ENCODE measurements at regions not wholly inside any gene's neighbourhood (a gene's known extent, or its start where the extent isn't known, plus 50 kb on each side); places are given as distances from the start of the nearest gene placed in this dataset.

DNA sequence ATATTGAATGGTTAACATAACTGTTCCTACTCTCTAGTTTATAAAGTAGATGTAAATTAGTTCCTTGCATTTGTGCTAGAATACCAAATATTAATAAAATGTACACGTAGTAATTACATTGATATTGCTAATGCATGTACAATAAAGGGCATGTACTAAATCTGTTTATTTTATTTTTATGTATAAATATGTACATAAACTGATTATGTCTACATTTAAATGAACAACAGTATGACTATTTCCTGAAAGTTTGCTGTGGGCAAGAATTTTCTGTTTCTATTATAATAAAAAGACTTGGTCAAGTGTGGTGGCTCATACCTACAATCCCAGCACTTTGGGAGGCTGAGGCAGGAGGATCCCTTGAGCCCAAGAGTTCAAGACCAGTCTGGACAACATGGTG lies 257.2 kb upstream of the FOXN3 start:
- no peak for TF ChIP-seq CTCF (IDR thresholded peaks at IDR 0.05; ENCODE audit: poor library complexity, severe bottlenecking)
- no peaks in the 10 kb centered on the region for H3K4me1 ChIP-seq (ENCODE audit: insufficient read depth, poor library complexity, severe bottlenecking)
- H3K9me3 ChIP-seq (ENCODE audit: severe bottlenecking), result no peaks in the 10 kb centered on the region
- H3K36me3 ChIP-seq (ENCODE audit: low read depth), result no peaks in the 10 kb centered on the region
- ATAC-seq (ENCODE audit: low read depth) (no peak), DNase-seq (ENCODE audit: low spot score) (no peak)
- no peak overlapping the region for H3K4me3 ChIP-seq (ENCODE audit: severe bottlenecking)
- no peaks in the 10 kb centered on the region for H3K27me3 ChIP-seq (ENCODE audit: insufficient read depth, poor library complexity, severe bottlenecking)
- H3K27ac ChIP-seq (ENCODE audit: poor library complexity, severe bottlenecking), result no peak overlapping the region

- DNase-seq (ENCODE audit: low spot score) (no peak), ATAC-seq (ENCODE audit: low read depth) (peak; percentile 88)
- TF ChIP-seq CTCF (IDR thresholded peaks at IDR 0.05; ENCODE audit: poor library complexity, severe bottlenecking), result no peak
- no peaks in the 10 kb centered on the region for H3K9me3 ChIP-seq (ENCODE audit: severe bottlenecking)
- no peaks in the 10 kb centered on the region for H3K27me3 ChIP-seq (ENCODE audit: insufficient read depth, poor library complexity, severe bottlenecking)
- H3K36me3 ChIP-seq (ENCODE audit: low read depth), result no peaks in the 10 kb centered on the region
- H3K4me3 ChIP-seq (ENCODE audit: severe bottlenecking), result no peak overlapping the region
- H3K27ac ChIP-seq (ENCODE audit: poor library complexity, severe bottlenecking), result no peak overlapping the region
- no peaks in the 10 kb centered on the region for H3K4me1 ChIP-seq (ENCODE audit: insufficient read depth, poor library complexity, severe bottlenecking)
These were observed 256.6 kb upstream of the FOXN3 start for GRCh38 chr14:89673512-89674225.

GRCh38 chr14:89672636-89673511 lies 255.8 kb upstream of the FOXN3 start:
- no peak overlapping the region for H3K4me3 ChIP-seq (ENCODE audit: severe bottlenecking)
- no peak for DNase-seq (ENCODE audit: low spot score)

DNA sequence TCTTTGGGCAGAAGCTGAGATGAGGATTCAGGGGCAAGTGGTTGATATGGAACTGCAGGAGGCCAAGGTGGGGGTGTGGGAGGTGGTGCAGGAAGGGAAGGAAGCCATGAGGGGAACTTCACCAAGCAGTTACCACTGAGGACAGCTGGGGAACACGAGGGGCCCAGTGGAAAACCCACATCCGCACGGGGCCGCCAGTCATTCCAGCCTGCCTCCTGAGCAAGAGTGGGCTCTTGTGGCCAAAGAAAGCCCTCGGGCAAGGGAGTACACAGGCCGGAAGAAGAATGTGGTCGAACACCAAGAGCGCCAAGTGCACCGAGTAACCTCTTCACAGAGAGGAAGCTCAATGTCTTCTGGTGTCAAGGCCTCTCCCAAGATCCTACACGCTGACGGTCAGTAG lies 252.2 kb upstream of the FOXN3 start:
- Histone ChIP-seq H3K4me3 (ENCODE audit: severe bottlenecking) (no peak overlapping the region), H3K27ac (ENCODE audit: poor library complexity, severe bottlenecking) (no peak overlapping the region), H3K9me3 (ENCODE audit: severe bottlenecking) (no peaks in the 10 kb centered on the region), H3K4me1 (ENCODE audit: insufficient read depth, poor library complexity, severe bottlenecking) (no peaks in the 10 kb centered on the region), H3K27me3 (ENCODE audit: insufficient read depth, poor library complexity, severe bottlenecking) (no peaks in the 10 kb centered on the region), H3K36me3 (ENCODE audit: low read depth) (no peaks in the 10 kb centered on the region)
- no peak for ATAC-seq (ENCODE audit: low read depth)
- no peak for DNase-seq (ENCODE audit: low spot score)
- TF ChIP-seq CTCF (IDR thresholded peaks at IDR 0.05; ENCODE audit: poor library complexity, severe bottlenecking), result no peak

More at GRCh38 chr14:89672636-89673511, 255.8 kb upstream of the FOXN3 start:
- no peak overlapping the region for H3K27ac ChIP-seq (ENCODE audit: poor library complexity, severe bottlenecking)
- H3K4me1 ChIP-seq (ENCODE audit: insufficient read depth, poor library complexity, severe bottlenecking), result no peaks in the 10 kb centered on the region
- TF ChIP-seq CTCF (IDR thresholded peaks at IDR 0.05; ENCODE audit: poor library complexity, severe bottlenecking), result no peak
- ATAC-seq (ENCODE audit: low read depth), result peak; percentile 19; the same call in 1 of the 3 replicates
- no peaks in the 10 kb centered on the region for H3K9me3 ChIP-seq (ENCODE audit: severe bottlenecking)
- H3K27me3 ChIP-seq (ENCODE audit: insufficient read depth, poor library complexity, severe bottlenecking), result no peaks in the 10 kb centered on the region
- no peaks in the 10 kb centered on the region for H3K36me3 ChIP-seq (ENCODE audit: low read depth)

Measured in RWPE2 (cell line).